Activated naive CD8-positive, alpha-beta T cell treated with anti-CD3 and anti-CD28 coated beads for 36 hours (primary cell): ENCODE measurements at regions not wholly inside any gene's neighbourhood (a gene's known extent, or its start where the extent isn't known, plus 50 kb on each side); places are given as distances from the start of the nearest gene placed in this dataset.
"Not testable (repeated sequence)": the region's sequence is repeated elsewhere in the genome, so short reads cannot be mapped to it uniquely, and the experiment has no call there.

Experiments used
- DNase-seq: peaks from one replicate; pipeline ENCODE4 v3.0.0; 2021
- H3K27ac Mint-ChIP-seq: one replicate; pipeline ENCODE4 v1.8.0; 2022; ENCODE audit warnings: mild to moderate bottlenecking, moderate library complexity, mixed read lengths
- H3K27me3 Mint-ChIP-seq: one replicate; pipeline ENCODE4 v1.8.0; 2022; ENCODE audit warnings: mild to moderate bottlenecking, mixed read lengths
- H3K36me3 Mint-ChIP-seq: one replicate; pipeline ENCODE4 v1.8.0; 2021; ENCODE audit warnings: mild to moderate bottlenecking, mixed read lengths
- H3K4me1 Mint-ChIP-seq: one replicate; pipeline ENCODE4 v1.8.0; 2021; ENCODE audit warnings: mixed read lengths
- H3K4me3 Mint-ChIP-seq: one replicate; pipeline ENCODE4 v1.8.0; 2022; ENCODE audit warnings: mild to moderate bottlenecking, moderate library complexity, mixed read lengths
- H3K9me3 Mint-ChIP-seq: one replicate; pipeline ENCODE4 v1.8.0; 2022; ENCODE audit warnings: mixed read lengths

DNA sequence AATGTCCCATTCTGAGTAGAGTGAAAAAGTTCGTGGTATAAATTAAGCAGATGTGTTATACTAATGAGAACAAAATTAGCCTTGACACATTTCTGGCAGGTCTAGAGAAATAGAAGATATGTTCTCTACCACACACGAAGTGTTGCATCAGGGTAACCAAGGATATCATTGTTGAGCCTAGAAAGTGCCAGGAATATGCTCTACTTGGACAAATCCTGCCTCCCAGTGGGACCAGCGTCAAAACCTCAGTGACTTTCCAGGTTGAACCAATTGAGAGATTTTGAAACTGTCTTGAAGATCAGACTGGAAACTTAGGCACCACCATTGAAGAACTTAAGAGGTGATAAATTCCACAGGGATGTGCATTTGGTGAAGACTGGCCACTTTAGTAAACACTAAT, 115.9 kb downstream of the HPGD start:
- no peak overlapping the region for H3K4me3 Mint-ChIP-seq
- no peak overlapping the region for H3K27ac Mint-ChIP-seq
- H3K4me1 Mint-ChIP-seq = no peaks in the 10 kb centered on the region
- DNase-seq = no peak
- no peaks in the 10 kb centered on the region for H3K36me3 Mint-ChIP-seq
- no peaks in the 10 kb centered on the region for H3K27me3 Mint-ChIP-seq
- no peaks in the 10 kb centered on the region for H3K9me3 Mint-ChIP-seq

- H3K9me3 Mint-ChIP-seq = no peaks in the 10 kb centered on the region
- H3K27ac Mint-ChIP-seq = no peak overlapping the region
- DNase-seq = no peak
- no peaks in the 10 kb centered on the region for H3K27me3 Mint-ChIP-seq
- no peaks in the 10 kb centered on the region for H3K4me1 Mint-ChIP-seq
- no peaks in the 10 kb centered on the region for H3K36me3 Mint-ChIP-seq
- H3K4me3 Mint-ChIP-seq = no peak overlapping the region
Measured at GRCh38 chr4:174405923-174406322, 116.4 kb downstream of the HPGD start.

- Mint-ChIP-seq H3K36me3 (no peaks in the 10 kb centered on the region), H3K27ac (no peak overlapping the region), H3K4me3 (no peak overlapping the region), H3K27me3 (no peaks in the 10 kb centered on the region), H3K9me3 (no peaks in the 10 kb centered on the region), H3K4me1 (no peaks in the 10 kb centered on the region)
- no peak for DNase-seq
Measured at GRCh38 chr4:174404677-174405076, 117.6 kb downstream of the HPGD start.

- Mint-ChIP-seq H3K27ac (no peak overlapping the region), H3K4me1 (no peaks in the 10 kb centered on the region), H3K36me3 (no peaks in the 10 kb centered on the region), H3K27me3 (no peaks in the 10 kb centered on the region), H3K9me3 (no peaks in the 10 kb centered on the region), H3K4me3 (no peak overlapping the region)
- no peak for DNase-seq
Measured at GRCh38 chr4:174403177-174403543, 119.1 kb downstream of the HPGD start.

GRCh38 chr4:174402470-174403176, 118.9 kb downstream of the CEP44 start:
- no peak for DNase-seq
- no peak overlapping the region for H3K27ac Mint-ChIP-seq
- H3K9me3 Mint-ChIP-seq = no peaks in the 10 kb centered on the region
- H3K4me1 Mint-ChIP-seq = no peaks in the 10 kb centered on the region
- H3K27me3 Mint-ChIP-seq = no peaks in the 10 kb centered on the region
- H3K4me3 Mint-ChIP-seq = no peak overlapping the region
- no peaks in the 10 kb centered on the region for H3K36me3 Mint-ChIP-seq

DNA sequence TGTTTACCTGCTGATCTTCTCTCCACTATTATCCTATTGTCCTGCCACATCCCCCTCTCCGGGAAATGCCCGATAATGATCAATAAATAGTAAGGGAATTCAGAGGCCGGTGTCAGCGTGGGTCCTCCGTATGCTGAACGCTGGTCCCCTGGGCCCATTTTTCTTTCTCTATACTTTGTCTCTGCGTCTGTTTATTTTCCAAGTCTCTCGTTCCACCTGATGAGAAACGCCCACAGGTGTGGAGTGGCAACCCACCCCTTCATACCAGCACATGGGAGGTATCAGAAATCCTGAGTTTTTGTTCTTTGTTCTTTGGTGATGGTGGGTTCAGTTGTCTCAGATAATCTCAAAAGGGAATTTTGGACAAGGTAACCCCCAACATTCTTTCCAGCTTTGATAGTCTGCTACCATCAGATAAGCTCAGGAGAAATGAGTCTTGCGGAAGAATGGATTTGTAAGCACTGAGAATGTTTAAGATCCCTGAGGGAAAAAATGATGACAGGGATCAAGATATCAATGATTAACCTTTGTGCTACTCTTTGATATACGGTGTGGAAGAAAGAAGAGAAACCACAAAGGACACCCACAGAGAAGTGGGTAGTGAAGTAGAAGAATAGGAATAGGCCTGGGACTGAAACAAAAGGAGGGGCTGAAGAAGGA, 117.9 kb downstream of the CEP44 start:
- DNase-seq = no peak
- H3K9me3 Mint-ChIP-seq = no peaks in the 10 kb centered on the region
- H3K27me3 Mint-ChIP-seq = no peaks in the 10 kb centered on the region
- no peaks in the 10 kb centered on the region for H3K4me1 Mint-ChIP-seq
- no peak overlapping the region for H3K4me3 Mint-ChIP-seq
- H3K36me3 Mint-ChIP-seq = no peaks in the 10 kb centered on the region
- H3K27ac Mint-ChIP-seq = no peak overlapping the region

- not testable (repeated sequence) for DNase-seq, H3K4me3 Mint-ChIP-seq, H3K9me3 Mint-ChIP-seq, H3K4me1 Mint-ChIP-seq, H3K27ac Mint-ChIP-seq, H3K27me3 Mint-ChIP-seq, H3K36me3 Mint-ChIP-seq
Measured at GRCh38 chr4:174400603-174401302, 117.0 kb downstream of the CEP44 start.

GRCh38 chr4:174398728-174399127, 115.0 kb downstream of the CEP44 start:
- Mint-ChIP-seq H3K4me3 (no peak overlapping the region), H3K9me3 (no peaks in the 10 kb centered on the region), H3K36me3 (no peaks in the 10 kb centered on the region), H3K27ac (no peak overlapping the region), H3K27me3 (no peaks in the 10 kb centered on the region), H3K4me1 (peaks cover 8% of the 10 kb centered on the region)
- DNase-seq = no peak

DNA sequence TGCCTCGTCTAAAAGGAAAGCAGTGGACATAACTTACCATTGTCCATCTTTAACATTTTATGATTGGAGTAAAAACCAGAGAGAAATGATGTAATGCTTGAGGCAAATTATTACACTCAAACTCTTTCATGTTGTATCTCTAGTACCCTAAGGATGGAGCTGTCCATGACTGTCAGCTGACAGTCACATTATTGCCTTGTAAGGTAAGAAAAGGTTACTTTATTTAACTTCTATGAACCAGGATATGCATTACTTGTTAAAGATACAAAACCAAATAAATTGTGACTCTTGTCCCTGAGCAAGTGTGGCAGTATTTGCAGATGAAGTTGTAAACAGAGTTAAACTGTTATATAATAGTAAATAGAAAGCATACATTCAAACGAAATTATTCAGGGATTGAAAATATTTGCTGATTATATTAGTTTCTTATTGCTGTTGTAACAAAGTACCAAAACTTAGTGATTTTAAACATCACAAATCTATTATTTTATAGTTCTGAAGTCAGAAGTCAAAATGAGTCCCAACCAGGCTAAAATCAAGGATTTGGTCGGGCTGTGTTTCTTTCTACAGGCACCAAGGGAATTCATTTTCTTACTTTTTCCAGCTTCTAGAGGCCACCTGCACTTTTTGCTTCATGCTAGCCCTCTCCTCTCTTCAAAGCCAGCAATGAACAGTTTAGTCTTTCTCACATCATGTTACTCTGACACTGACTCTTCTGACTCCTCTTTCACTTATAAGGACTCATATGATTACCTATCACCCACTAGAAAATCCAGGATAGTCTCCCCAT, 113.8 kb downstream of the CEP44 start:
- no peak overlapping the region for H3K4me3 Mint-ChIP-seq
- no peaks in the 10 kb centered on the region for H3K36me3 Mint-ChIP-seq
- no peak for DNase-seq
- H3K27me3 Mint-ChIP-seq = peaks cover 4% of the 10 kb centered on the region
- H3K4me1 Mint-ChIP-seq = peaks cover 8% of the 10 kb centered on the region
- H3K9me3 Mint-ChIP-seq = no peaks in the 10 kb centered on the region
- H3K27ac Mint-ChIP-seq = no peak overlapping the region

- H3K9me3 Mint-ChIP-seq = no peaks in the 10 kb centered on the region
- H3K27ac Mint-ChIP-seq = no peak overlapping the region
- H3K27me3 Mint-ChIP-seq = peaks cover 4% of the 10 kb centered on the region
- peaks cover 8% of the 10 kb centered on the region for H3K4me1 Mint-ChIP-seq
- no peak for DNase-seq
- H3K4me3 Mint-ChIP-seq = no peak overlapping the region
- H3K36me3 Mint-ChIP-seq = no peaks in the 10 kb centered on the region
Measured at GRCh38 chr4:174396599-174397110, 112.9 kb downstream of the CEP44 start.

DNA sequence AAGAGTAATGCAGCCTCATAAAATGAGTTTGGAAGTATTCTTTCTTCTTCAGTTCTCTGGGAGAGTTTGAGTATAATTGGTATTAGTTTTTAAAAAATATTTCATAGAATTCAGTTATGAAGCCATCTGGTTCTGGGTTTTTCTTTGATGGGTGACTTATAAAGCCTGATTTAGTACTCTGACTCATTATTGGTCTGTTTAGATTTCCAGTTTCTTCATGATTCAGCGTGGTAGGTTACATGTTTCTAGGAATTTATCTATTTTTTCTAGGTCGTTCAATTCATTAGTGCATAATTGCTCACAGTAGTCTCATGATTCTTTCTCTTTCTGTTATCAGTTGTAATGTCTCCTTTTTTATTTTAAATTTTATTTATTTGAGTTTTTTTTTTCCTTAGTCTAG, 111.2 kb downstream of the CEP44 start:
- no peaks in the 10 kb centered on the region for H3K36me3 Mint-ChIP-seq
- no peaks in the 10 kb centered on the region for H3K9me3 Mint-ChIP-seq
- H3K4me3 Mint-ChIP-seq = no peak overlapping the region
- no peak overlapping the region for H3K27ac Mint-ChIP-seq
- no peak for DNase-seq
- H3K27me3 Mint-ChIP-seq = peaks cover 4% of the 10 kb centered on the region
- peaks cover 8% of the 10 kb centered on the region for H3K4me1 Mint-ChIP-seq

DNA sequence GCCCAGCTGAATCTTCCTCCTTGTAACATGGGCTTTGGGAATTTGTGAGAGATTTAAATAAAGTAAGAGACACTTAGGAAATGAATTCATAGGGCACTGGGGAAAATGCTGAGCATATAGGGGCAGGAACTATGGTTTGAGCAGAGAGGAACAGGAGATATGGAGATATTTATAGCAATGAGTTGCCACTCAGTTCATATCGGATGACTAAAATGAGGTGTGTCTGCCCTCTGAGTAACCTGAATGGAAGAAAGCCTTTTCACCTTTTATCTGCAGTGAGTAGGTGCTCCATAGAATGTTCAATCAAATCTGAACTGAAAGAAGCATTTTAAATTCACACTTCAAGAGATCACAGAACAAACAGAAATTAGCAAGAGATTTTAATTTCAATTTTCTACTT, 105.7 kb downstream of the CEP44 start:
- H3K9me3 Mint-ChIP-seq = no peaks in the 10 kb centered on the region
- H3K4me3 Mint-ChIP-seq = no peak overlapping the region
- H3K27ac Mint-ChIP-seq = no peak overlapping the region
- H3K27me3 Mint-ChIP-seq = peaks cover 4% of the 10 kb centered on the region
- H3K4me1 Mint-ChIP-seq = peaks cover 2% of the 10 kb centered on the region
- no peak for DNase-seq
- H3K36me3 Mint-ChIP-seq = no peaks in the 10 kb centered on the region

- Mint-ChIP-seq H3K27ac (no peak overlapping the region), H3K4me3 (no peak overlapping the region), H3K9me3 (no peaks in the 10 kb centered on the region), H3K27me3 (peaks cover 4% of the 10 kb centered on the region), H3K36me3 (no peaks in the 10 kb centered on the region), H3K4me1 (peaks cover 2% of the 10 kb centered on the region)
- no peak for DNase-seq
Measured at GRCh38 chr4:174388461-174389145, 104.9 kb downstream of the CEP44 start.

DNA sequence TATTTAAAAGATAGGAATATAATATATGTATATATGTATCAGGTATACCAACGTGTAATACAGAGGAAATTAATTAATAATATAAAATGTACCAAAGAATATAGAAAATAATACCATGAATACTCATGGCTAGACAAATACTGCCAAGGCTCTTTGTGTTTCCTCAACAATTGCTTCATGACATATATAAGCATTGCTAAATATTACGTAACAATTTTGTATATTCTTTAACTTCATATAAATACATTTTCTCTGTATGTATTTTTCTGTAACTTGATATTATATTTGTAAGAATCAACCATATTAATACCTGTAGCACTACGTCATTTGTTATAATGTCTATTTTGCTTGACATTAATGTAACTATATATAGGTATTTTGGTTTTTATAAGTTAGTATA, 104.0 kb downstream of the CEP44 start:
- Mint-ChIP-seq H3K27ac (no peak overlapping the region), H3K4me1 (peaks cover 2% of the 10 kb centered on the region), H3K36me3 (no peaks in the 10 kb centered on the region), H3K27me3 (no peaks in the 10 kb centered on the region), H3K9me3 (no peaks in the 10 kb centered on the region), H3K4me3 (no peak overlapping the region)
- DNase-seq = no peak
